Breast epithelium (tissue), 3 donors: ENCODE measurements at regions not wholly inside any gene's neighbourhood (a gene's known extent, or its start where the extent isn't known, plus 50 kb on each side); places are given as distances from the start of the nearest gene placed in this dataset.

Source experiments
- POLR2A ChIP-seq: fragments of 450-650 bp; IDR thresholded peaks from one replicate; pipeline ENCODE4 v1.6.1; 2016; ENCODE audit warnings: antibody characterized with exemption, mild to moderate bottlenecking, moderate library complexity
- POLR2AphosphoS5 ChIP-seq, 3 donors: sonication (generic); formaldehyde crosslinking; IDR thresholded peaks; one replicate each; pipeline ENCODE4 v1.6.1; 2017; ENCODE audit warnings: antibody characterized with exemption in 3 of 3
- TF ChIP-seq, protein P1 (sequence below), 3 donors: fragments of 450-650 bp; IDR thresholded peaks; one replicate each; pipeline ENCODE4 v1.5.1; 2016 to 2017; ENCODE audit warnings: antibody characterized with exemption in 3 of 3, mild to moderate bottlenecking in 3 of 3, moderate library complexity in 3 of 3

DNA sequence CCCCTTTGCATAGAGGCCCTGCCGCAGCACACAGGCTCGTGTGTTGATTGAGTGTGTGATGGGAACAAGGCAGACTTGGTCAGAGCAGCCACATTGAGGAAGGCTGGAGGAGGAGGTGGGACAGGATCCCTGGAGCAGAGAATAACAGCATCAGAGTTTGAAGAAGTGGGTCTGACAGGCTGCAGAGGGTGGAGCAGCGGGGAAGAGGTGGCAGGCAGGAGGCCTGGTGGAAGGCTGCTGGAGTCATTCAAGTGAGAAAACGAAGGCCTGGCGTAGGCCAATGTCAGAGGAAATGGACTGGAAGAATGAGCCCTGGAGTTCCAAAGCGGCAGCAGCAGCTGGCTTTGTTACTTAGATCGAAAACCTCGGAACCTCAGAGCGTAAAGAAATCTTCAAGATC lies 115.0 kb upstream of the GRIK3 start:
- TF ChIP-seq, protein P1, sequence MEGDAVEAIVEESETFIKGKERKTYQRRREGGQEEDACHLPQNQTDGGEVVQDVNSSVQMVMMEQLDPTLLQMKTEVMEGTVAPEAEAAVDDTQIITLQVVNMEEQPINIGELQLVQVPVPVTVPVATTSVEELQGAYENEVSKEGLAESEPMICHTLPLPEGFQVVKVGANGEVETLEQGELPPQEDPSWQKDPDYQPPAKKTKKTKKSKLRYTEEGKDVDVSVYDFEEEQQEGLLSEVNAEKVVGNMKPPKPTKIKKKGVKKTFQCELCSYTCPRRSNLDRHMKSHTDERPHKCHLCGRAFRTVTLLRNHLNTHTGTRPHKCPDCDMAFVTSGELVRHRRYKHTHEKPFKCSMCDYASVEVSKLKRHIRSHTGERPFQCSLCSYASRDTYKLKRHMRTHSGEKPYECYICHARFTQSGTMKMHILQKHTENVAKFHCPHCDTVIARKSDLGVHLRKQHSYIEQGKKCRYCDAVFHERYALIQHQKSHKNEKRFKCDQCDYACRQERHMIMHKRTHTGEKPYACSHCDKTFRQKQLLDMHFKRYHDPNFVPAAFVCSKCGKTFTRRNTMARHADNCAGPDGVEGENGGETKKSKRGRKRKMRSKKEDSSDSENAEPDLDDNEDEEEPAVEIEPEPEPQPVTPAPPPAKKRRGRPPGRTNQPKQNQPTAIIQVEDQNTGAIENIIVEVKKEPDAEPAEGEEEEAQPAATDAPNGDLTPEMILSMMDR (IDR thresholded peaks at IDR 0.05): no peak
- TF ChIP-seq POLR2A: no peak
- TF ChIP-seq POLR2AphosphoS5 (IDR thresholded peaks at IDR 0.05): no peak
